ENCODE measurements at regions not wholly inside any gene's neighbourhood (a gene's known extent, or its start where the extent isn't known, plus 50 kb on each side); places are given as distances from the start of the nearest gene placed in this dataset.

- intact Hi-C loops (cut with micrococcal nuclease): no loop called here
- no peak overlapping the region for H3K27ac ChIP-seq (ENCODE audit: low read depth in 1 of 2, low read length in 2 of 2)
- H3K27me3 ChIP-seq (ENCODE audit: control insufficient read depth in 2 of 2, insufficient read depth in 2 of 2, low read length in 2 of 2): no peaks in the 10 kb centered on the region
- H3K79me2 ChIP-seq (ENCODE audit: insufficient read depth, low read length): no peaks in the 10 kb centered on the region
- H3K4me3 Mint-ChIP-seq: no peak overlapping the region
- peaks cover 4% of the 10 kb centered on the region for H3K4me1 Mint-ChIP-seq
- no peak for TF ChIP-seq CTCF (IDR thresholded peaks at IDR 0.05)
- DNase-seq: peak in 2 of 3 donors; percentile 4 to 22
- H3K27ac Mint-ChIP-seq: no peak overlapping the region
- H3K36me3 Mint-ChIP-seq: no peaks in the 10 kb centered on the region
- H3K4me3 ChIP-seq (replicated peaks in 1 of 3; ENCODE audit: low read depth in 2 of 3, low read length in 3 of 3): no peak overlapping the region
- no peaks in the 10 kb centered on the region for H3K4me1 ChIP-seq (ENCODE audit: control insufficient read depth in 1 of 2, insufficient read depth in 2 of 2, low read length in 2 of 2)
- no peaks in the 10 kb centered on the region for H3K36me3 ChIP-seq (replicated peaks in 1 of 2; ENCODE audit: control insufficient read depth in 1 of 2, insufficient read depth in 2 of 2, low read length in 2 of 2)
- H3K9me3 ChIP-seq (replicated peaks in 1 of 2; ENCODE audit: control insufficient read depth in 1 of 2, insufficient read depth in 1 of 2, low read length in 2 of 2): no peaks in the 10 kb centered on the region
- H4K20me1 ChIP-seq (ENCODE audit: insufficient read depth, low read length): no peaks in the 10 kb centered on the region
- H3K9ac ChIP-seq (ENCODE audit: insufficient read depth, low read length, poor library complexity, severe bottlenecking): no peak overlapping the region
- WGBS (ENCODE audit: insufficient coverage): no CpG with 5 or more reads among the region's 1 CpG
- no peak overlapping the region for H3K4me2 ChIP-seq (replicated peaks; ENCODE audit: extremely low read depth, low read length, poor library complexity, severe bottlenecking)
- peaks cover 0 to 3% (median 0%) of the 10 kb centered on the region in 7 donors for H3K9me3 Mint-ChIP-seq
- H2AFZ ChIP-seq (ENCODE audit: insufficient read depth, low read depth, low read length, poor library complexity, severe bottlenecking): no peak overlapping the region
- peaks cover 0 to 5% (median 4%) of the 10 kb centered on the region in 3 donors for H3K27me3 Mint-ChIP-seq (ENCODE audit: low read depth in 3 of 3)
Measured at GRCh38 chr4:138492176-138492575, 250.0 kb upstream of the SLC7A11 start.

GRCh38 chr4:138488533-138488932 is 246.4 kb upstream of the SLC7A11 start:
- DNase-seq: no peak
- Histone ChIP-seq H3K9ac (ENCODE audit: insufficient read depth, low read length, poor library complexity, severe bottlenecking) (no peak overlapping the region), H3K9me3 (replicated peaks in 1 of 2; ENCODE audit: control insufficient read depth in 1 of 2, insufficient read depth in 1 of 2, low read length in 2 of 2) (no peaks in the 10 kb centered on the region), H2AFZ (ENCODE audit: insufficient read depth, low read depth, low read length, poor library complexity, severe bottlenecking) (no peak overlapping the region), H3K27ac (ENCODE audit: low read depth in 1 of 2, low read length in 2 of 2) (no peak overlapping the region), H3K4me3 (replicated peaks in 1 of 3; ENCODE audit: low read depth in 2 of 3, low read length in 3 of 3) (no peak overlapping the region), H4K20me1 (ENCODE audit: insufficient read depth, low read length) (no peaks in the 10 kb centered on the region), H3K27me3 (ENCODE audit: control insufficient read depth in 2 of 2, insufficient read depth in 2 of 2, low read length in 2 of 2) (no peaks in the 10 kb centered on the region), H3K36me3 (replicated peaks in 1 of 2; ENCODE audit: control insufficient read depth in 1 of 2, insufficient read depth in 2 of 2, low read length in 2 of 2) (no peaks in the 10 kb centered on the region), H3K4me2 (replicated peaks; ENCODE audit: extremely low read depth, low read length, poor library complexity, severe bottlenecking) (no peak overlapping the region), H3K79me2 (ENCODE audit: insufficient read depth, low read length) (no peaks in the 10 kb centered on the region), H3K4me1 (ENCODE audit: control insufficient read depth in 1 of 2, insufficient read depth in 2 of 2, low read length in 2 of 2) (no peaks in the 10 kb centered on the region)
- Mint-ChIP-seq H3K27ac (no peak overlapping the region), H3K36me3 (no peaks in the 10 kb centered on the region), H3K27me3 (ENCODE audit: low read depth in 3 of 3) (peaks cover 0 to 1% (median 0%) of the 10 kb centered on the region in 3 donors), H3K4me3 (no peak overlapping the region), H3K4me1 (peaks cover 4% of the 10 kb centered on the region), H3K9me3 (peaks cover 0 to 4% (median 0%) of the 10 kb centered on the region in 7 donors)
- intact Hi-C loops (cut with micrococcal nuclease): no loop called here
- 83% methylated on average over 2 of the region's 4 CpGs for WGBS (ENCODE audit: insufficient coverage)
- no peak for TF ChIP-seq CTCF (IDR thresholded peaks at IDR 0.05)

Measured in CD14-positive monocyte (primary cell).